Liver (tissue), 8 donors: ENCODE measurements at regions not wholly inside any gene's neighbourhood (a gene's known extent, or its start where the extent isn't known, plus 50 kb on each side); places are given as distances from the start of the nearest gene placed in this dataset.

Experiments used
- DNase-seq: peaks from one replicate; pipeline ENCODE4 v3.0.0-alpha.2; 2017; ENCODE audit warnings: low spot score
- H3K27ac ChIP-seq, 2 donors: one replicate each; pipeline ENCODE4 v1.7.0; 2013; ENCODE audit warnings: inconsistent platforms in 2 of 2, low read length in 2 of 2, control low read depth in 1 of 2, low read depth in 1 of 2, mild to moderate bottlenecking in 1 of 2
- H3K27me3 ChIP-seq, 4 donors: one replicate each; pipeline versions ENCODE4 v1.6.1 to v1.7.0; 2013; ENCODE audit warnings: low read length in 3 of 4, inconsistent platforms in 1 of 4, mild to moderate bottlenecking in 1 of 4, moderate library complexity in 1 of 4; ENCODE audit not compliant: control insufficient read depth in 4 of 4, insufficient read depth in 4 of 4
- H3K36me3 ChIP-seq, 4 donors: one replicate each; pipeline versions ENCODE4 v1.6.1 to v1.7.0; 2013; ENCODE audit warnings: low read length in 3 of 4, mild to moderate bottlenecking in 3 of 4, low read depth in 1 of 4, moderate library complexity in 1 of 4; ENCODE audit not compliant: control insufficient read depth in 4 of 4, insufficient read depth in 3 of 4
- H3K4me1 ChIP-seq, 4 donors: one replicate each; pipeline versions ENCODE4 v1.6.1 to v1.7.0; 2013; ENCODE audit warnings: low read length in 3 of 4, mild to moderate bottlenecking in 3 of 4, moderate library complexity in 1 of 4; ENCODE audit not compliant: control insufficient read depth in 4 of 4, insufficient read depth in 4 of 4
- H3K4me3 ChIP-seq, 3 donors: one replicate each; pipeline versions ENCODE4 v1.6.1 to v1.7.0; 2013; ENCODE audit warnings: low read length in 3 of 3, control low read depth in 1 of 3, low read depth in 1 of 3, mild to moderate bottlenecking in 1 of 3
- H3K9ac ChIP-seq, 2 donors: one replicate each; pipeline ENCODE4 v1.7.0; 2013; ENCODE audit warnings: low read length in 2 of 2, mild to moderate bottlenecking in 2 of 2, moderate library complexity in 2 of 2, control low read depth in 1 of 2, low read depth in 1 of 2
- H3K9me3 ChIP-seq, 4 donors: one replicate each; pipeline versions ENCODE4 v1.6.1 to v1.7.0; 2013; ENCODE audit warnings: low read length in 3 of 4; ENCODE audit not compliant: control insufficient read depth in 4 of 4
- ATF3 ChIP-seq: IDR thresholded peaks from 2 replicates; pipeline ENCODE4 v1.6.1; 2016; ENCODE audit warnings: antibody characterized with exemption
- CTCF ChIP-seq: fragments of 150-350 bp; IDR thresholded peaks from 2 replicates; pipeline ENCODE4 v1.5.1; 2017; ENCODE audit warnings: improper control_type of control experiment, low read depth, low read length; ENCODE audit not compliant: missing input control
- EGR1 ChIP-seq, 2 donors: IDR thresholded peaks; 2 replicates each; pipeline ENCODE4 v1.6.1; 2016 to 2018; ENCODE audit warnings: antibody characterized with exemption in 2 of 2, low read depth in 2 of 2
- FOXA1 ChIP-seq: IDR thresholded peaks from 2 replicates; pipeline ENCODE4 v1.6.1; 2016; ENCODE audit warnings: antibody characterized with exemption
- FOXA2 ChIP-seq: IDR thresholded peaks from 2 replicates; pipeline ENCODE4 v1.6.1; 2016; ENCODE audit warnings: antibody characterized with exemption
- GABPA ChIP-seq, 2 donors: IDR thresholded peaks in 1 of 2; conservative IDR thresholded peaks in 1 of 2; 2 replicates each; pipeline ENCODE4 v1.6.1; 2016; ENCODE audit warnings: antibody characterized with exemption in 2 of 2, mild to moderate bottlenecking in 1 of 2, moderate library complexity in 1 of 2
- HNF4A ChIP-seq, 2 donors: conservative IDR thresholded peaks; 2 replicates each; pipeline ENCODE4 v1.6.1; 2016; ENCODE audit warnings: antibody characterized with exemption in 2 of 2, mild to moderate bottlenecking in 2 of 2
- HNF4G ChIP-seq: IDR thresholded peaks from 2 replicates; pipeline ENCODE4 v1.6.1; 2016; ENCODE audit warnings: antibody characterized with exemption
- JUND ChIP-seq, 2 donors: IDR thresholded peaks; 2 replicates each; pipeline ENCODE4 v1.6.1; 2016; ENCODE audit warnings: antibody characterized with exemption in 2 of 2
- MAX ChIP-seq: IDR thresholded peaks from 2 replicates; pipeline ENCODE4 v1.6.1; 2016; ENCODE audit warnings: antibody characterized with exemption
- NR2F2 ChIP-seq: IDR thresholded peaks from 2 replicates; pipeline ENCODE4 v1.6.1; 2016; ENCODE audit warnings: antibody characterized with exemption
- RAD21 ChIP-seq, 2 donors: IDR thresholded peaks; 2 replicates each; pipeline ENCODE4 v1.6.1; 2016; ENCODE audit warnings: antibody characterized with exemption in 2 of 2, mild to moderate bottlenecking in 2 of 2
- REST ChIP-seq: IDR thresholded peaks from 2 replicates; pipeline ENCODE4 v1.6.1; 2016; ENCODE audit warnings: antibody characterized with exemption, mild to moderate bottlenecking
- RXRA ChIP-seq, 2 donors: IDR thresholded peaks; 2 replicates each; pipeline ENCODE4 v1.6.1; 2017 to 2018; ENCODE audit warnings: antibody characterized with exemption in 2 of 2, mild to moderate bottlenecking in 1 of 2
- SP1 ChIP-seq: IDR thresholded peaks from 2 replicates; pipeline ENCODE4 v1.6.1; 2018; ENCODE audit warnings: antibody characterized with exemption, mild to moderate bottlenecking
- TAF1 ChIP-seq: conservative IDR thresholded peaks from 2 replicates; pipeline ENCODE4 v1.6.1; 2016; ENCODE audit warnings: antibody characterized with exemption, mild to moderate bottlenecking
- YY1 ChIP-seq: IDR thresholded peaks from 2 replicates; pipeline ENCODE4 v1.6.1; 2016; ENCODE audit warnings: antibody characterized with exemption, mild to moderate bottlenecking
- ZBTB33 ChIP-seq: IDR thresholded peaks from 2 replicates; pipeline ENCODE4 v1.6.1; 2016; ENCODE audit warnings: antibody characterized with exemption
- WGBS: extraction: QIAGEN DNeasy Blood & Tissue Kit; methylation state at CpG from one replicate; pipeline ENCODE4 v1.1.7; 2013; 5-methylcytosine and 5-hydroxymethylcytosine counted together
- donor health status: healthy.
- donor health status: healthy.
- donor health status: healthy.
- donor health status: healthy.
- donor health status: healthy.

- H3K9ac ChIP-seq, result no peak overlapping the region
Measured at GRCh38 chr10:78544423-78545090, 510.9 kb downstream of the RPS24 start.

GRCh38 chr10:78545756-78546155, 512.1 kb downstream of the RPS24 start:
- 83% methylated on average over 3 of the region's 3 CpGs for WGBS
- no peak for DNase-seq
- TF ChIP-seq ATF3 (no peak), HNF4A (conservative IDR thresholded peaks at IDR 0.05) (no peak), TAF1 (no peak), JUND (IDR thresholded peaks at IDR 0.05) (no peak), CTCF (no peak), NR2F2 (no peak), FOXA1 (no peak), MAX (no peak), RAD21 (IDR thresholded peaks at IDR 0.05) (no peak), GABPA (IDR thresholded peaks at IDR 0.05 in 1 of 2, conservative IDR thresholded peaks at IDR 0.05 in 1 of 2) (no peak), EGR1 (IDR thresholded peaks at IDR 0.05; ENCODE audit: low read depth in 2 of 2) (no peak), YY1 (no peak), HNF4G (no peak), ZBTB33 (no peak), RXRA (IDR thresholded peaks at IDR 0.05) (no peak), REST (no peak), FOXA2 (no peak)

More at GRCh38 chr10:78544423-78545090, 510.9 kb downstream of the RPS24 start:
- Histone ChIP-seq H3K36me3 (no peaks in the 10 kb centered on the region), H3K4me1 (peaks cover 1 to 10% (median 8%) of the 10 kb centered on the region in 4 donors), H3K4me3 (no peak overlapping the region), H3K27me3 (no peaks in the 10 kb centered on the region), H3K27ac (peak overlapping the region in 1 of 2 donors; percentile 28), H3K9me3 (no peaks in the 10 kb centered on the region)
- TF ChIP-seq CTCF, result no peak
- no peak for TF ChIP-seq TAF1
- TF ChIP-seq YY1, result no peak
- no peak for TF ChIP-seq ATF3
- no peak for TF ChIP-seq NR2F2
- no peak for TF ChIP-seq SP1
- WGBS, result 91% methylated on average over 9 of the region's 9 CpGs
- no peak for DNase-seq

More at GRCh38 chr10:78545756-78546155, 512.1 kb downstream of the RPS24 start:
- Histone ChIP-seq H3K4me3 (no peak overlapping the region), H3K27me3 (no peaks in the 10 kb centered on the region), H3K9ac (no peak overlapping the region), H3K9me3 (no peaks in the 10 kb centered on the region), H3K36me3 (no peaks in the 10 kb centered on the region), H3K4me1 (peaks cover 0 to 1% (median 0%) of the 10 kb centered on the region in 4 donors), H3K27ac (no peak overlapping the region)
